Epithelial cell of proximal tubule (primary cell): ENCODE measurements at regions not wholly inside any gene's neighbourhood (a gene's known extent, or its start where the extent isn't known, plus 50 kb on each side); places are given as distances from the start of the nearest gene placed in this dataset.

Experiments used
- DNase-seq: peaks from one replicate; pipeline ENCODE4 v3.0.0-alpha.2; 2011; ENCODE audit warnings: low read depth
- H3K4me3 ChIP-seq: 2 replicates; pipeline ENCODE4 v1.5.1; 2011; ENCODE audit warnings: low read depth, mild to moderate bottlenecking, low read length
- CTCF ChIP-seq: conservative IDR thresholded peaks from 2 replicates; pipeline ENCODE4 v1.5.1; 2012; ENCODE audit warnings: low read depth, mild to moderate bottlenecking, low read length

GRCh38 chr7:17595546-17595945 is 297.1 kb downstream of the AHR start:
- no peak for DNase-seq
- TF ChIP-seq CTCF = no peak
- no peak overlapping the region for H3K4me3 ChIP-seq

- no peak for DNase-seq
- TF ChIP-seq CTCF = no peak
- no peak overlapping the region for H3K4me3 ChIP-seq
These were observed 299.9 kb downstream of the AHR start for GRCh38 chr7:17598305-17598704.

- no peak for TF ChIP-seq CTCF
- H3K4me3 ChIP-seq = no peak overlapping the region
- no peak for DNase-seq
These were observed 300.4 kb downstream of the AHR start for GRCh38 chr7:17598846-17599245.

GRCh38 chr7:17599733-17600339 is 301.4 kb downstream of the AHR start:
- no peak overlapping the region for H3K4me3 ChIP-seq
- no peak for TF ChIP-seq CTCF
- no peak for DNase-seq

- no peak for TF ChIP-seq CTCF
- DNase-seq = peak; percentile 78
- H3K4me3 ChIP-seq = no peak overlapping the region
These were observed 301.9 kb downstream of the AHR start for GRCh38 chr7:17600340-17600752.

GRCh38 chr7:17601921-17602320 is 303.5 kb downstream of the AHR start:
- no peak for DNase-seq
- H3K4me3 ChIP-seq = no peak overlapping the region
- TF ChIP-seq CTCF = no peak

GRCh38 chr7:17608114-17608833 is 309.8 kb downstream of the AHR start:
- no peak for DNase-seq
- H3K4me3 ChIP-seq = no peak overlapping the region
- TF ChIP-seq CTCF = no peak
